OCI-LY3 (cell line): ENCODE measurements at regions not wholly inside any gene's neighbourhood (a gene's known extent, or its start where the extent isn't known, plus 50 kb on each side); places are given as distances from the start of the nearest gene placed in this dataset.

ENCODE experiments used
- H2AFZ ChIP-seq: fragments of 200-600, 300-600 bp; shearing (Covaris generic); 2 replicates; pipeline ENCODE4 v1.6.0; 2014; ENCODE audit warnings: antibody characterized with exemption, low read depth, low read length
- H3K27ac ChIP-seq: fragments of 200-600, 300-600 bp; sonication (generic); 2 replicates; pipeline ENCODE4 v1.5.1; 2014; ENCODE audit warnings: mild to moderate bottlenecking, low read length, moderate library complexity, mixed read lengths
- H3K27me3 ChIP-seq: fragments of 200-600, 300-600 bp; sonication (generic); 2 replicates; pipeline ENCODE4 v1.6.1; 2014; ENCODE audit warnings: low read depth, low read length, mixed read lengths
- H3K36me3 ChIP-seq: fragments of 200-600, 300-600 bp; sonication (generic); replicated peaks from 2 replicates; pipeline ENCODE3; 2014; ENCODE audit warnings: low read depth, low read length, mixed read lengths
- H3K4me1 ChIP-seq: fragments of 300-600, 200-600 bp; sonication (generic); 2 replicates; pipeline ENCODE4 v1.6.1; 2014; ENCODE audit warnings: low read length, mixed read lengths
- H3K4me2 ChIP-seq: fragments of 200-600, 300-600 bp; sonication (generic); 2 replicates; pipeline ENCODE4 v1.6.1; 2014; ENCODE audit warnings: low read length, mixed read lengths
- H3K4me3 ChIP-seq: fragments of 300-600, 200-600 bp; sonication (generic); 2 replicates; pipeline ENCODE4 v1.5.1; 2014; ENCODE audit warnings: antibody characterized with exemption, mild to moderate bottlenecking, low read length, moderate library complexity
- H3K79me2 ChIP-seq: fragments of 300-600, 200-600 bp; shearing (Covaris generic); 2 replicates; pipeline ENCODE4 v1.6.1; 2014; ENCODE audit warnings: mild to moderate bottlenecking, low read length, mixed read lengths
- H3K9ac ChIP-seq: fragments of 300-600, 200-600 bp; shearing (Covaris generic); 2 replicates; pipeline ENCODE4 v1.6.0; 2014; ENCODE audit warnings: mild to moderate bottlenecking, low read length, moderate library complexity
- H3K9me3 ChIP-seq: fragments of 200-600, 300-600 bp; shearing (Covaris generic); 2 replicates; pipeline ENCODE4 v1.6.1; 2014; ENCODE audit warnings: low read length, mixed read lengths; ENCODE audit not compliant: insufficient read depth
- H4K20me1 ChIP-seq: fragments of 200-600, 300-600 bp; sonication (generic); 2 replicates; pipeline ENCODE4 v1.6.1; 2016; ENCODE audit warnings: low read length, mixed read lengths; ENCODE audit not compliant: insufficient read depth
- EZH2phosphoT487 ChIP-seq: fragments of 200-600 bp; shearing (Covaris generic); IDR thresholded peaks from 2 replicates; pipeline ENCODE4 v1.6.1; 2018; ENCODE audit warnings: antibody characterized with exemption, mixed run types, low read depth
- TF ChIP-seq, protein P1 (sequence below): fragments of 200-600, 300-600 bp; sonication (generic); IDR thresholded peaks from 2 replicates; pipeline ENCODE4 v1.5.1; 2014; ENCODE audit warnings: antibody characterized with exemption, low read length, low read depth

DNA sequence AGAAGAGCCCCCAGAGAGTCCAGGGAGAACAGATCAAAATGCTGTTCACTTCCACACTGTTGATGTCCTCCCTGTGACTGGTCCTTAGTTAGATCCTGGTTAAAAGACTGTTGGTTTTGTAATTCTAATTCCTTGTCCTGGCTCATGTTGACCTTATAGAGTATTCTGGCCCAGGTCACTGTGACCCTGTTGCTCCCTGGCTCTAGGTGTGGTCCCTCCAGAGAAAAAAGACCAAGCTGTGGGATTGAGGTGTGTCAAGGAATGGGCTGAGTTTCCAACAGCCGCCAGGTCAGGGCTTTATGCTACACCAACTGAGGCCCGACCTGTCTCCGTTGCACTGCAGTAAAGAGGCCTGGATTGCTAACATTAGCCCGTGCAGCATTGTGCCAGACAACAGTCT, 241.0 kb upstream of the MSX2 start:
- H3K79me2 ChIP-seq, result no peaks in the 10 kb centered on the region
- no peak overlapping the region for H2AFZ ChIP-seq
- H3K9me3 ChIP-seq, result peaks cover 4% of the 10 kb centered on the region; the same call in 1 of the 2 replicates
- H3K4me1 ChIP-seq, result no peaks in the 10 kb centered on the region
- TF ChIP-seq, protein P1, sequence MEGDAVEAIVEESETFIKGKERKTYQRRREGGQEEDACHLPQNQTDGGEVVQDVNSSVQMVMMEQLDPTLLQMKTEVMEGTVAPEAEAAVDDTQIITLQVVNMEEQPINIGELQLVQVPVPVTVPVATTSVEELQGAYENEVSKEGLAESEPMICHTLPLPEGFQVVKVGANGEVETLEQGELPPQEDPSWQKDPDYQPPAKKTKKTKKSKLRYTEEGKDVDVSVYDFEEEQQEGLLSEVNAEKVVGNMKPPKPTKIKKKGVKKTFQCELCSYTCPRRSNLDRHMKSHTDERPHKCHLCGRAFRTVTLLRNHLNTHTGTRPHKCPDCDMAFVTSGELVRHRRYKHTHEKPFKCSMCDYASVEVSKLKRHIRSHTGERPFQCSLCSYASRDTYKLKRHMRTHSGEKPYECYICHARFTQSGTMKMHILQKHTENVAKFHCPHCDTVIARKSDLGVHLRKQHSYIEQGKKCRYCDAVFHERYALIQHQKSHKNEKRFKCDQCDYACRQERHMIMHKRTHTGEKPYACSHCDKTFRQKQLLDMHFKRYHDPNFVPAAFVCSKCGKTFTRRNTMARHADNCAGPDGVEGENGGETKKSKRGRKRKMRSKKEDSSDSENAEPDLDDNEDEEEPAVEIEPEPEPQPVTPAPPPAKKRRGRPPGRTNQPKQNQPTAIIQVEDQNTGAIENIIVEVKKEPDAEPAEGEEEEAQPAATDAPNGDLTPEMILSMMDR, result no peak
- TF ChIP-seq EZH2phosphoT487, result no peak
- no peaks in the 10 kb centered on the region for H3K36me3 ChIP-seq
- H3K27ac ChIP-seq, result no peak overlapping the region
- no peaks in the 10 kb centered on the region for H4K20me1 ChIP-seq
- H3K4me3 ChIP-seq, result no peak overlapping the region
- no peak overlapping the region for H3K4me2 ChIP-seq
- peaks cover 22% of the 10 kb centered on the region; the same call in 1 of the 2 replicates for H3K27me3 ChIP-seq
- no peak overlapping the region for H3K9ac ChIP-seq

DNA sequence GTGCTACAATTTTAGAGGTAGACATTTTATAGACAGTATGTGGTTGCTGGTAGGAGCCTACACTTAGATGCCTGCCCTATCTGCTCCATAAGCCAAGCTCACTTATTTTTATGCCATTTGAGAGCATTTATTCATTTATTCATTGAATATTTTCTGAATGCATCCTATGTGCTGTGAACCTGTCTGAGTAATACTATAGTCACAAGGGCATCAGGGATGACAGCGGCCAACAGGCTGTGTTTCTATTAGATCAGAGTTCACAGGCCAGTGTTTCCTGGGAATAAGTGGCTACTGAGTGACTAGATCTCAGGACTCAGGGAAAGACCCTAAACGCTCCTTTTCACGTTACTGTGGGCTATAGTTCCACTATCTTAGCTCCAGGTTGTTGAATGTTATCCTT, 235.2 kb upstream of the MSX2 start:
- no peaks in the 10 kb centered on the region for H3K79me2 ChIP-seq
- no peaks in the 10 kb centered on the region for H4K20me1 ChIP-seq
- H3K27me3 ChIP-seq, result peaks cover 8% of the 10 kb centered on the region; the same call in 1 of the 2 replicates

DNA sequence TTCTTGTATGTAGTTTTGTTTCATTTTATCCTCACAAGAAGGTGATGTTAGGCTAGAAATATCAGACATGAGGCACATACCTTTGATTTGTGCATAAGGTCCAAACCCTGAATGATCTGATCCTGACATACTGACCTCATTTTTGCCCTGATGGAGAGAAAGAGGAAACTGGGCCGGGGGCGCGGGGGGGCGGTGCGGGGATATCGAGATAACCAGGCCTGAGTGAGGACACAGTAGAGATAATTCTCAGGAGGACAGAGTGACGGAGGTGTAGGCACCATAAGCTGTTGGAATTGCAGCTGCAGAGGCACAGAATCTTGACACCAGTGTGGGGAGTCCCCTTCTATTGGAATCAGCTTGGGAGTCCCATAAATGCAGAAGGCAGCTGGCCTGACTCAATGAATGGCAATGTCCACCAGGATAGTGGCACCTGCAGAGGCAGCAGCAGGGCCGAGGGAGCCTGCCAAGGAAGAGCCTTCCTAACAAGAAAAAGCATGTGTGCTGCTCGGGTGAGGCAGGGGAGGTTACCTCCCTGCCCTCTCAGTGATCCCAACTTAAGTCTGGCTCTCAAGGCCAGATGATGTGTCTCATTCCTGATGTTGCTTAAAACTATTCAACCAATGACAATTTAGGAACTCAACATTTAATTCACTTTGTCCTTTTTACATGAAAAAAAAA, 234.3 kb upstream of the MSX2 start:
- Histone ChIP-seq H3K36me3 (no peaks in the 10 kb centered on the region), H3K9me3 (no peaks in the 10 kb centered on the region), H4K20me1 (no peaks in the 10 kb centered on the region), H3K4me1 (no peaks in the 10 kb centered on the region), H3K27ac (no peak overlapping the region), H3K4me3 (no peak overlapping the region), H3K9ac (no peak overlapping the region), H2AFZ (no peak overlapping the region), H3K4me2 (no peak overlapping the region), H3K79me2 (no peaks in the 10 kb centered on the region), H3K27me3 (0 out of 2 replicates have a peak, but pooled peaks cover 3% of the 10 kb centered on the region)
- TF ChIP-seq, protein P1, result no peak
- TF ChIP-seq EZH2phosphoT487, result no peak

More for the DNA sequence above, 235.2 kb upstream of the MSX2 start:
- TF ChIP-seq, protein P1, result no peak
- no peak for TF ChIP-seq EZH2phosphoT487
- no peak overlapping the region for H3K9ac ChIP-seq
- peaks cover 4% of the 10 kb centered on the region; the same call in 1 of the 2 replicates for H3K9me3 ChIP-seq
- H2AFZ ChIP-seq, result no peak overlapping the region
- no peak overlapping the region for H3K27ac ChIP-seq
- no peaks in the 10 kb centered on the region for H3K4me1 ChIP-seq
- no peaks in the 10 kb centered on the region for H3K36me3 ChIP-seq
- H3K4me2 ChIP-seq, result no peak overlapping the region
- no peak overlapping the region for H3K4me3 ChIP-seq

DNA sequence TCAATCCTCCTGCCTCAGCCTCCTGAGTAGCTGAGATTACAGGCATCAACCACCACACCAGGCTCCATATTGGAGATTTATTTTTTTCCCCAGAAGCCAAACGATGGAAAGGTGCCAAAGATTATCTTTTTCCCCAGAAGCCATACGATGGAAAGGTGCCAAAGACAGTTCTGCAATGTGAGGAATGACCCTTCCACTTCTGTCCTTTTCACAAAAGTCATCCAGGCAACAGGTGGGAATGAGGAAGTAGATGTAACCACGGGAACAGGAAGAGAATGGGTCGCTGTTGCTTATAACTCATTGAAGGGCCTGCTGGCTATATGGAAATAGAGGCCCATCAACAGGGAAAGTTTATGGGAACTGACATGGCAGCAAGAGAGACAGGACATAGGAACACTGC, 233.7 kb upstream of the MSX2 start:
- TF ChIP-seq, protein P1, result no peak
- no peak for TF ChIP-seq EZH2phosphoT487
- Histone ChIP-seq H3K79me2 (no peaks in the 10 kb centered on the region), H4K20me1 (no peaks in the 10 kb centered on the region), H3K4me1 (no peaks in the 10 kb centered on the region), H3K4me3 (no peak overlapping the region), H3K27ac (no peak overlapping the region), H3K9ac (no peak overlapping the region), H3K27me3 (0 out of 2 replicates have a peak, but pooled peaks cover 3% of the 10 kb centered on the region), H2AFZ (no peak overlapping the region), H3K4me2 (no peak overlapping the region), H3K36me3 (no peaks in the 10 kb centered on the region), H3K9me3 (no peaks in the 10 kb centered on the region)
